ENCODE measurements at regions not wholly inside any gene's neighbourhood (a gene's known extent, or its start where the extent isn't known, plus 50 kb on each side); places are given as distances from the start of the nearest gene placed in this dataset.

- intact Hi-C loops (cut with DNase I; ENCODE audit: low total_unique reads): no loop called here
Measured at GRCh38 chr3:59641169-59641899, 591.5 kb upstream of the CFAP20DC start.

GRCh38 chr3:59632760-59633573 lies 583.1 kb upstream of the CFAP20DC start:
- Histone ChIP-seq H3K36me3 (no peaks in the 10 kb centered on the region), H3K4me3 (no peak overlapping the region), H3K27me3 (no peaks in the 10 kb centered on the region), H3K9me3 (no peaks in the 10 kb centered on the region), H3K27ac (no peak overlapping the region), H3K4me1 (no peaks in the 10 kb centered on the region)
- TF ChIP-seq POLR2A (IDR thresholded peaks at IDR 0.05): no peak
- no peak for TF ChIP-seq CTCF (IDR thresholded peaks at IDR 0.05 in 4 of 5, conservative IDR thresholded peaks at IDR 0.05 in 1 of 5)
- in situ Hi-C loops (cut with MboI; ENCODE audit: low sequenced_read_pairs in 4 of 4) (no loop called here), intact Hi-C loops (cut with DNase I; ENCODE audit: low total_unique reads) (no loop called here)
- no peak for ATAC-seq
- DNase-seq: no peak

More at GRCh38 chr3:59641169-59641899, 591.5 kb upstream of the CFAP20DC start:
- no peak for TF ChIP-seq POLR2A (IDR thresholded peaks at IDR 0.05)
- TF ChIP-seq CTCF (IDR thresholded peaks at IDR 0.05 in 4 of 5, conservative IDR thresholded peaks at IDR 0.05 in 1 of 5): no peak
- H3K4me1 ChIP-seq: peaks cover 0 to 4% of the 10 kb centered on the region in 2 donors
- H3K27ac ChIP-seq: no peak overlapping the region
- ATAC-seq (peak; percentile 78 to 83), DNase-seq (peak; percentile 16 to 50)
- H3K36me3 ChIP-seq: no peaks in the 10 kb centered on the region
- H3K27me3 ChIP-seq: peaks cover 0 to 4% (median 0%) of the 10 kb centered on the region in 3 donors
- no peak overlapping the region for H3K4me3 ChIP-seq
- H3K9me3 ChIP-seq: no peaks in the 10 kb centered on the region
- in situ Hi-C loops (cut with MboI; ENCODE audit: low sequenced_read_pairs in 4 of 4): no loop called here

GRCh38 chr3:59631482-59631881 lies 581.7 kb upstream of the CFAP20DC start:
- intact Hi-C loops (cut with DNase I; ENCODE audit: low total_unique reads) (no loop called here), in situ Hi-C loops (cut with MboI; ENCODE audit: low sequenced_read_pairs in 4 of 4) (no loop called here)
- no peak for DNase-seq
- no peaks in the 10 kb centered on the region for H3K9me3 ChIP-seq
- no peak for TF ChIP-seq CTCF (IDR thresholded peaks at IDR 0.05 in 4 of 5, conservative IDR thresholded peaks at IDR 0.05 in 1 of 5)
- TF ChIP-seq POLR2A (IDR thresholded peaks at IDR 0.05): no peak
- H3K27ac ChIP-seq: no peak overlapping the region
- ATAC-seq: no peak
- no peaks in the 10 kb centered on the region for H3K27me3 ChIP-seq
- H3K36me3 ChIP-seq: no peaks in the 10 kb centered on the region
- no peak overlapping the region for H3K4me3 ChIP-seq
- no peaks in the 10 kb centered on the region for H3K4me1 ChIP-seq

GRCh38 chr3:59621037-59621436 lies 571.2 kb upstream of the CFAP20DC start:
- TF ChIP-seq CTCF (IDR thresholded peaks at IDR 0.05 in 4 of 5, conservative IDR thresholded peaks at IDR 0.05 in 1 of 5) (no peak), POLR2A (IDR thresholded peaks at IDR 0.05) (no peak)
- no peak overlapping the region for H3K27ac ChIP-seq
- ATAC-seq (no peak), DNase-seq (no peak)
- in situ Hi-C loops (cut with MboI; ENCODE audit: low sequenced_read_pairs in 4 of 4): no loop called here
- no peaks in the 10 kb centered on the region for H3K4me1 ChIP-seq
- no peaks in the 10 kb centered on the region for H3K36me3 ChIP-seq
- H3K27me3 ChIP-seq: no peaks in the 10 kb centered on the region
- H3K9me3 ChIP-seq: no peaks in the 10 kb centered on the region
- no peak overlapping the region for H3K4me3 ChIP-seq
- intact Hi-C loops (cut with DNase I; ENCODE audit: low total_unique reads): no loop called here

Measured in gastrocnemius medialis (tissue), 4 donors.